NCI-H146 treated with DMSO at 0.1 percent for 48 hours (cell line): ENCODE measurements at regions not wholly inside any gene's neighbourhood (a gene's known extent, or its start where the extent isn't known, plus 50 kb on each side); places are given as distances from the start of the nearest gene placed in this dataset.
"Not testable (repeated sequence)": the region's sequence is repeated elsewhere in the genome, so short reads cannot be mapped to it uniquely, and the experiment has no call there.

ENCODE experiments used
- DNase-seq: peaks from one replicate; lab custom pipeline; 2025; ENCODE audit not compliant: unreplicated experiment; lab: John Stamatoyannopoulos, UW

- no peak for DNase-seq
Measured at GRCh38 chr1:4166713-4167112, 266.6 kb upstream of the C1orf174 start.

- DNase-seq, result no peak
Measured at GRCh38 chr1:4169991-4170390, 269.9 kb upstream of the C1orf174 start.

GRCh38 chr1:4170548-4171340 is 270.7 kb upstream of the C1orf174 start:
- DNase-seq, result no peak

DNA sequence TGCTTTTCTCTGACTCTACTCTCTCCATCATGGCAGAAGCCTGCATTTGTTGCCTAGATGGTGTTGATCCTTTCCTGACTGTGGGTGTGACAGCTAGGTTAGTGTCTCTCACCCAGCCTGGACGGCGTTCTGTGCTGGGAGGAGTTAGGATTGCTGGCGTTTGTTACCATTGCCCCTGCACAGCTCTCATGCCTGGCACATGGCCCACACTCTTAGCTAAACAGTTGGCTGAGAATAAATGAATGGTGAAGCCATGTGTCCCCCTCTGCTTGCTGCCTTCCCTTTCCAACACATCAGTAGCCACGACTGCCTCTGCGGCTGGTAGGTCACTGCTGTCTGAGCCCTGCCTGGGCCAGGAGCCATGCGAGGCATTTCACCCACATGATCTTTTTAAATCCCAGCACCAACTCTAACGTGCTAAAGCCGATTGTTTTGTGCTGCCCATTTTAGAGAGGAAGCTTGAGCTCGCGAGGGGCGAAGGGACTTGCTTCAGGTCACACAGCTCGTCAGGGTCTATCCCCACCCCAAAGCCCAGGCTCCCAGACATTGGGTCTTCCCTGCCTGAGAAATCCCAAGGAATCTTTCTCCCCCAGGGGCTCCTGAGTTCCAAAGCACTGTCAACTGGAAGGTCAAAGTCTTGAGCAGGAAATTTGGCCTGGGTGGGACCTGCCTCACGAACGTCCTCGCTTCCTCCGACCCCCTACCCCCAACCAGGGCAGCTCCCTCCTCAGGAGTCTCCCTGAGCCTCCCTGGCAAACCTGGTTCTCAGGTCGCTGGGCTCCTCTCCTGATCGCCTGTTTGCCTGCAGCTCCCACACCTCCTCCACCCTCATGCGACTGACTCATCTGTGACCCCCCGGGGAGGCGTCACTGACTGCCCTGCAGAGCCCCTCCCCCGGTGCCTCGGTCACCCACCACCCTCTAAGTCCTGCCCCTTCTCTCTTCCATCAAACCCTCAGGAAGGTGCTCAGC is 271.7 kb upstream of the C1orf174 start:
- no peak for DNase-seq

DNA sequence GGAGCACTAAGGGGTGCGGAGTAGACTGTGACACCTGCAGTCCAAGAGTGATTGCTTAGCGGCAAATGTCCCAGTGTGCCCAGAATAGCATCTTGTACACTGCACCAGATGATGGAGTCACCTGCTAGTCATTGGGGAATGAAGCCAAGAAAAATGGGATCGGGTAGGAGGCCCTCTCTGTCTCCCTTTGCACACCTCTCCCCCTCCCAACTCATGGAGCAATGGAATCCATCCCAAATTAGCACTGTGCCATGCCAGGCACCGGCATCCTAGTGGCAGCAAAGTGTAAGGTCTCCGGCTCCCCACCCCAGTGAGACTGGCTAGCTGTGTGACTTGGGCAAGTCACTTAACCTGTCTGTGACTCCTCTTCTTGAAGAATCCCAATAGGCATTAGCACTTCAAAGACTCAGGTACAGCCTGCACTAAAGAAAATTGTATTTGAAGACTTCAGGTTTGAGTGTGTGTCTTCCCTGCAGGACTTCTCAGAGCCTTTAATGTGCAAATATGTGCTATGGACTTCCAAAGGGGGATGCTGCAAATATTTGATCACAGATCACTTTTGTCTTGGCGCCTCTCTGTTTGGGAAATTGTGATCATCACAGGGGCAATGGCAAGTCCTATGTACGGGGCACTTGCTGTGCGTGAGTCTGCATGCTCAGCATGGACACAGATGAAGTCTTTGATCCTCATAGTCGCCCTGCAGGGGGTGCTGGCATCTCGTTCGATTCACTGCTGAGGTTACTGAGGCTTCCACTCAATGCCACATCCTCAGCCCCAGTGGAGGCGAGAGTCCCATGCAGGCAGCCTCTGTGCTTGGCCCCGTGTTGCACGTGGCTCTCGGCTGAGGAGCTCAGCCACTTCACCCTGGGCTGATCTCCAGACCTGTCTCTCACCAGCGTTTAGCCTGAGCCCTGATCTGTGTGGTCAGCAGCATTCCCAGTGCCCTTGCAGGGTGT is 272.9 kb upstream of the C1orf174 start:
- no peak for DNase-seq

DNA sequence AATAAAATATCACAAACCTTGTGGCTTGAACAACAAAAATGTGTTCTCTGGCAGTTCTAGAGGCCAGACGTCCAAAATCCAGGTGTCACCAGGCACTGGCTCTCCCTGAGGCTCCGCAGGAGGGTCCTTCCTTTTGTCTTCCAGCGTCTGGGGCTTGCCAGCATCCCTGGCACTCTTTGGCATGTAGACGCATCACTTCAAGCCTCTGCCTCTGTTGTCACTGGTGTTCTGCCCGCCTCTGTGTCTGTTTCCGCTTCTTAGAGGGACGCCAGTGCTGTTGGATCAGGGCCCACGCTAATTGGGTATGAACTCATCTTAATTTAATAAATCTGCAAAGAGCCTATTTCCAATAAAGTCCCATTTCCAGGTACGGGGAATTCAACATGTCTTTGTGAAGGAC is 273.7 kb upstream of the C1orf174 start:
- DNase-seq, result no peak

GRCh38 chr1:4174291-4175200 is 274.5 kb upstream of the C1orf174 start:
- DNase-seq, result no peak

GRCh38 chr1:4175566-4176405 is 275.7 kb upstream of the C1orf174 start:
- no peak for DNase-seq

GRCh38 chr1:4176841-4177240 is 276.8 kb upstream of the C1orf174 start:
- DNase-seq, result no peak

DNA sequence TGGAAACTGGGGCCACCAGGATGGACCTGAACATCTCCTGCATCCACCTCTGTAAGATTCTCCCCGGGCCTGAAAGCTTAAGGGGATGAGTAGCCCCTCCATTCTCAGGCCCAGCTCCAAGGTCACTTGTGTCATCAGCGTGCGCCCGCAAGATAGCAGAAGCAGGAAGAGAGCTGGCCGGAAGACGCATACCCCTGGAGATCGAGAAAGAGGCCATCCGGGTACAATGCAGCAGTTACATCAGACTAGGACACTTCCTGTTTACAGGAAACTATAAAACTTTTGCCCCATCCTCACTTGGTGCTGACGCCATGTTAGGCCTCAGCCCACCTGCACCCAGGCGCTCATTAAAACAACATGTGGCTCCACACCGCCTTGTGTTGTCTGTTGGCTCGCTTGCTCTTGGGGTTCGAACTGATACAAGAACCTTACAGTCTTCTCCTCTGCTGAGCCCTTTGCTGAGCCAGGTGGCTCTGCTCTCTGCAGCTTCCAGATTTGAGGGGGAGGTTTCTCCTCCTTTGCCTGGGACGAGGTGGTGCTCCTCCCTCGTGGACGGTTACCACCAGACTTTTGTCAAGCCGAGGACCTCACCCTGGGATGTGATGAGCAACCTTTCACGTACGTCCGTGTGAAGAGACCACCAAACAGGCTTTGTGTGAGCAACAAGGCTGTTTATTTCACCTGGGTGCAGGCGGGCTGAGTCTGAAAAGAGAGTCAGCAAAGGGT is 277.5 kb upstream of the C1orf174 start:
- no peak for DNase-seq

GRCh38 chr1:4178501-4179113 is 278.5 kb upstream of the C1orf174 start:
- DNase-seq, result no peak

DNA sequence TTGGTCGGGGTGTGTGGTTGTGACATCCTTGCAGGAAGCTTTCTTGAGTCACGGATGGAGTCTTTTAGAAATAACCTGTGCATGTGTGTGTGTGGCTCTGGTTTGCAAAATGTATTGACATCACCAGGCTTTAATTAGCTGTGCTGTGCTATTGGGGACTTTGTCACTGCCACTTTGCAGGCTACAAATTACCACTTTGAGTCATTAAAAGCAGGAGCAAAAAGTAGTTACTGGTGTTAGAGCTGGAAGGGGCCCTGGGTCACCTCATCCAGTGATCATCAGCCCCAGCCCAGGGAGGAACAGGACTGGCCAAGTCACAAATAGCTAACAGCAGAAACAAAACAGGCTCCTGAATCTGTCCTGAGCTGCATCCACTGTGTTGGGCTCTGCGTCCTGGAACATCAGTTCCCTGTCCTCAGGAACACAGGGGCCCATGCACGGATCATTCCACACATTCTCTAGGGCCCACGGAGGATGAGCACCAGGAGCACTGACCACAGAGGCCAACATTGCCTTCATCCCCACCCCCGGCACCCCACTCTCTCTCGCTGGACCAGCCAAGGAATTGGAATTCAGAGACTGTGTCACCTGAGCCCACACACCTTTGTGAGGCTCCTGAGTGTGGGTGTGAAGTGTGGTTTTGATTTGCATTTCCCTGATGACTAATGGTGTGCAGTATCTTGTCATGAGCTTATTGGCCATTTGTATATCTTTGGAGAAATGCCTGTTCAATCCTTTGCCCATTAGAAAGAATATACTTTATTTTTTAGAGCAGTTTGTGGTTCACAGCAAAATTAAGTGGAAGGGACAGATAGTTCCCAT is 280.1 kb upstream of the C1orf174 start:
- no peak for DNase-seq

DNA sequence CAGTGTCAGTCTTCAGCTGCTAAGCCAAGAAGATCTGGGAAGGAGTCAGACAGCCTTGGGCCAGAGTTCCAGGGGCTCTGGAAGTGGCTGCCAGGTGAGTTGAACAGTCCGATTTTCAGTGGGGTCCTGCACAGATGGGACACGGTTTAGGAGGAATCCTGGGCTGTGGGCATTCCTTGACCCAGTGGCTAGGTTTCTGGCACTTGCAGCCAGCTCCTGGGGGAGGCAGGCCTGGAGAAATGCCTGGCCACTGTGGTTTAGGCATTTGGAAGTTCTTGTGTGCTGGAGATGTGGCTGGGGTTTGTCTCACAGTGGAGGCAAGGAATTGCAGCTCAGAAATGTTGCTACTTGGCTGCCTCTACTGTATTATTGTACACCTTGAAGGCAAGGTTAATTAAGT is 286.4 kb upstream of the C1orf174 start:
- not testable (repeated sequence) for DNase-seq

- no peak for DNase-seq
Measured at GRCh38 chr1:4203501-4203900, 303.4 kb upstream of the C1orf174 start.

DNA sequence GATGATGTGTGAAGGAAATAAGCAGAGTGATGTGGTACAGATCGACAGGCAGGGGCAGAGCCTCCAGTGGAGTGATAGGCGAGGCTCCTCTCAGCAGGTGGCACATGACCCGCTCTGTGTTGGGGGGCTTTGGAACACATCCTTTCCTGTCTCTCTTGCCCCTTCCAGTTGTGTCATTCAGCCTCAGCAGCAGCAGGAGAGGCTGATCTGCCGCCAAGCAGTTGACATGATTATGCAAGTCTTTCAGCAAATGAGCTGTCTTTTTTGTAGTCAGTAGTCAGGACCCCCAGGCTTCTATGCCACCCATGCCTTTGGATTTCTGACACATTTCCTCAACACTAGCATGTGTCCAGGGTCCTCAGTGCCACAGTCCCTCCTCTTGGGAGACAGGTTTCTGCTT is 307.1 kb upstream of the C1orf174 start:
- no peak for DNase-seq

- no peak for DNase-seq
Measured at GRCh38 chr1:4207842-4208692, 308.0 kb upstream of the C1orf174 start.
